ENCODE measurements at regions not wholly inside any gene's neighbourhood (a gene's known extent, or its start where the extent isn't known, plus 50 kb on each side); places are given as distances from the start of the nearest gene placed in this dataset.
"Not testable (repeated sequence)": the region's sequence is repeated elsewhere in the genome, so short reads cannot be mapped to it uniquely, and the experiment has no call there.

GRCh38 chr11:11717064-11717725, 95.4 kb upstream of the GALNT18 start:
- ChIA-PET POLR2A (no interaction called here), CTCF (no interaction called here)
- no peak overlapping the region for H3K27ac ChIP-seq (ENCODE audit: low read depth in 2 of 2, low read length in 1 of 2)
- H3K4me3 ChIP-seq (ENCODE audit: low read depth in 2 of 2, low read length in 1 of 2), result no peak overlapping the region
- H4K20me1 ChIP-seq (ENCODE audit: insufficient read depth), result no peaks in the 10 kb centered on the region
- no peak overlapping the region for H3K9ac ChIP-seq
- H3K9me2 ChIP-seq, result no peaks in the 10 kb centered on the region
- no peaks in the 10 kb centered on the region for H3K36me3 ChIP-seq (replicated peaks in 1 of 2; ENCODE audit: control insufficient read depth in 1 of 2, insufficient read depth in 2 of 2, low read length in 1 of 2)
- no peaks in the 10 kb centered on the region for H3K4me1 ChIP-seq (ENCODE audit: control insufficient read depth in 1 of 2, insufficient read depth in 2 of 2, low read depth in 1 of 2, low read length in 1 of 2)
- no peaks in the 10 kb centered on the region for H3K79me2 ChIP-seq (ENCODE audit: insufficient read depth)
- H2AFZ ChIP-seq (ENCODE audit: low read depth), result no peak overlapping the region
- no peak overlapping the region for H3K4me2 ChIP-seq
- H3K27me3 ChIP-seq (ENCODE audit: insufficient read depth), result no peaks in the 10 kb centered on the region
- DNase-seq, result no peak
- no peak for TF ChIP-seq GABPA (IDR thresholded peaks at IDR 0.05; ENCODE audit: low read depth)
- no peak for TF ChIP-seq RAD21 (IDR thresholded peaks at IDR 0.05; ENCODE audit: low read length)
- no peak for TF ChIP-seq CHD2 (IDR thresholded peaks at IDR 0.05; ENCODE audit: low read length, partially characterized antibody)
- no peak for TF ChIP-seq USF1 (IDR thresholded peaks at IDR 0.05; ENCODE audit: borderline replicate concordance, low read depth)
- no peak for TF ChIP-seq MXI1 (IDR thresholded peaks at IDR 0.05; ENCODE audit: low read depth, low read length)
- no peak for TF ChIP-seq USF2 (IDR thresholded peaks at IDR 0.05; ENCODE audit: borderline replicate concordance, low read depth, low read length)
- no peak for TF ChIP-seq CTCF (IDR thresholded peaks at IDR 0.05)
- no peaks in the 10 kb centered on the region for H3F3A ChIP-seq (replicated peaks; ENCODE audit: insufficient read depth)
- 45% methylated on average over 15 of the region's 15 CpGs for WGBS (ENCODE audit: low lambda C conversion rate)
- no peaks in the 10 kb centered on the region for H3K9me3 ChIP-seq

- CTCF ChIA-PET; H3K79me2 ChIP-seq (ENCODE audit: insufficient read depth); H3K36me3 ChIP-seq (replicated peaks in 1 of 2; ENCODE audit: control insufficient read depth in 1 of 2, insufficient read depth in 2 of 2, low read length in 1 of 2); H3K4me1 ChIP-seq (ENCODE audit: control insufficient read depth in 1 of 2, insufficient read depth in 2 of 2, low read depth in 1 of 2, low read length in 1 of 2); H3K27ac ChIP-seq (ENCODE audit: low read depth in 2 of 2, low read length in 1 of 2); H3K9ac ChIP-seq; H3K9me2 ChIP-seq; H2AFZ ChIP-seq (ENCODE audit: low read depth); H3K4me2 ChIP-seq; POLR2A ChIA-PET; H3K9me3 ChIP-seq; H3F3A ChIP-seq (replicated peaks; ENCODE audit: insufficient read depth); H3K4me3 ChIP-seq (ENCODE audit: low read depth in 2 of 2, low read length in 1 of 2); H3K27me3 ChIP-seq (ENCODE audit: insufficient read depth); H4K20me1 ChIP-seq (ENCODE audit: insufficient read depth); DNase-seq: not testable (repeated sequence)
- 0% methylated on average over 1 of the region's 1 CpG for WGBS (ENCODE audit: low lambda C conversion rate)
These were observed 93.3 kb upstream of the GALNT18 start for GRCh38 chr11:11715075-11715474.

GRCh38 chr11:11710556-11710955, 88.8 kb upstream of the GALNT18 start:
- 35% methylated on average over 3 of the region's 4 CpGs for WGBS (ENCODE audit: low lambda C conversion rate)
- CTCF ChIA-PET, result no interaction called here
- TF ChIP-seq JUND (IDR thresholded peaks at IDR 0.05) (no peak), EP300 (IDR thresholded peaks at IDR 0.05; ENCODE audit: borderline replicate concordance in 1 of 2, low read depth in 1 of 2, low read length in 1 of 2) (no peak), FOXJ3 (CRISPR knock-in tag; IDR thresholded peaks at IDR 0.05) (no peak), ZBTB33 (IDR thresholded peaks at IDR 0.05; ENCODE audit: borderline replicate concordance, low read depth) (no peak), EZH2phosphoT487 (IDR thresholded peaks at IDR 0.05; ENCODE audit: borderline replicate concordance, low read depth) (no peak), IRF3 (IDR thresholded peaks at IDR 0.05; ENCODE audit: low read depth, low read length) (no peak), TAF1 (IDR thresholded peaks at IDR 0.05; ENCODE audit: borderline replicate concordance, low read depth, low read length) (no peak), FOXM1 (IDR thresholded peaks at IDR 0.05; ENCODE audit: low read depth) (no peak)

More at GRCh38 chr11:11710556-11710955, 88.8 kb upstream of the GALNT18 start:
- H4K20me1 ChIP-seq (ENCODE audit: insufficient read depth), result no peaks in the 10 kb centered on the region
- H3F3A ChIP-seq (replicated peaks; ENCODE audit: insufficient read depth), result no peaks in the 10 kb centered on the region
- DNase-seq, result no peak
- H3K36me3 ChIP-seq (replicated peaks in 1 of 2; ENCODE audit: control insufficient read depth in 1 of 2, insufficient read depth in 2 of 2, low read length in 1 of 2), result no peaks in the 10 kb centered on the region
- no peak overlapping the region for H3K27ac ChIP-seq (ENCODE audit: low read depth in 2 of 2, low read length in 1 of 2)
- no peaks in the 10 kb centered on the region for H3K9me2 ChIP-seq
- H3K9me3 ChIP-seq, result no peaks in the 10 kb centered on the region
- no peak overlapping the region for H2AFZ ChIP-seq (ENCODE audit: low read depth)
- no peaks in the 10 kb centered on the region for H3K27me3 ChIP-seq (ENCODE audit: insufficient read depth)
- POLR2A ChIA-PET, result no interaction called here
- H3K4me2 ChIP-seq, result no peak overlapping the region
- no peak overlapping the region for H3K9ac ChIP-seq
- H3K79me2 ChIP-seq (ENCODE audit: insufficient read depth), result no peaks in the 10 kb centered on the region
- H3K4me1 ChIP-seq (ENCODE audit: control insufficient read depth in 1 of 2, insufficient read depth in 2 of 2, low read depth in 1 of 2, low read length in 1 of 2), result no peaks in the 10 kb centered on the region
- H3K4me3 ChIP-seq (ENCODE audit: low read depth in 2 of 2, low read length in 1 of 2), result no peak overlapping the region

Data from SK-N-SH (cell line).